IMR-90 (cell line): ENCODE measurements at regions not wholly inside any gene's neighbourhood (a gene's known extent, or its start where the extent isn't known, plus 50 kb on each side); places are given as distances from the start of the nearest gene placed in this dataset.
"Not testable (repeated sequence)": the region's sequence is repeated elsewhere in the genome, so short reads cannot be mapped to it uniquely, and the experiment has no call there.

ENCODE experiments used
- BHLHE40 ChIP-seq: fragments of 150-350 bp; IDR thresholded peaks from 2 replicates; pipeline ENCODE4 v1.6.1; 2016; ENCODE audit warnings: mild to moderate bottlenecking, low read depth, low read length
- CEBPB ChIP-seq: IDR thresholded peaks from 2 replicates; pipeline ENCODE4 v1.6.1; 2012; ENCODE audit warnings: low read depth, low read length, improper control_type of control experiment
- CHD1 ChIP-seq: IDR thresholded peaks from 2 replicates; pipeline ENCODE4 v1.6.1; 2012; ENCODE audit warnings: low read depth, low read length, improper control_type of control experiment
- FOS ChIP-seq: fragments of 150-350 bp; IDR thresholded peaks from 2 replicates; pipeline ENCODE4 v1.6.1; 2016; ENCODE audit warnings: low read depth, low read length
- MAFK ChIP-seq: IDR thresholded peaks from 2 replicates; pipeline ENCODE4 v1.6.1; 2012; ENCODE audit warnings: low read depth, low read length, improper control_type of control experiment
- MAZ ChIP-seq: IDR thresholded peaks from 2 replicates; pipeline ENCODE4 v1.6.1; 2012; ENCODE audit warnings: low read depth, mild to moderate bottlenecking, low read length, improper control_type of control experiment, moderate library complexity, borderline replicate concordance
- POLR2A ChIP-seq: IDR thresholded peaks from 2 replicates; pipeline ENCODE4 v1.6.1; 2012; ENCODE audit warnings: mild to moderate bottlenecking, low read depth, low read length
- RAD21 ChIP-seq: IDR thresholded peaks from 2 replicates; pipeline ENCODE4 v1.6.1; 2012; ENCODE audit warnings: low read length, improper control_type of control experiment
- RCOR1 ChIP-seq: IDR thresholded peaks from 2 replicates; pipeline ENCODE4 v1.6.1; 2012; ENCODE audit warnings: mild to moderate bottlenecking, low read length, improper control_type of control experiment; ENCODE audit not compliant: insufficient replicate concordance
- RFX5 ChIP-seq: IDR thresholded peaks from 2 replicates; pipeline ENCODE4 v1.8.0; 2012; ENCODE audit warnings: low read depth, mild to moderate bottlenecking, low read length, moderate library complexity
- SMC3 ChIP-seq: fragments of 150-350 bp; IDR thresholded peaks from 2 replicates; pipeline ENCODE4 v1.6.1; 2016; ENCODE audit warnings: low read depth, mild to moderate bottlenecking, antibody characterized with exemption, low read length, moderate library complexity
- TF ChIP-seq, protein P1 (sequence below): conservative IDR thresholded peaks from 2 replicates; pipeline ENCODE4 v1.5.1; 2012; ENCODE audit warnings: mild to moderate bottlenecking, low read depth, low read length, improper control_type of control experiment
- TF ChIP-seq, protein P2 (sequence below): fragments of 150-350 bp; IDR thresholded peaks from 2 replicates; pipeline ENCODE4 v1.6.1; 2017; ENCODE audit warnings: mild to moderate bottlenecking, antibody characterized with exemption, low read length, low read depth
- TF ChIP-seq, protein P3 (sequence below): fragments of 150-350 bp; IDR thresholded peaks from 2 replicates; pipeline ENCODE4 v1.6.1; 2016; ENCODE audit warnings: low read depth, mild to moderate bottlenecking, low read length, moderate library complexity, borderline replicate concordance

DNA sequence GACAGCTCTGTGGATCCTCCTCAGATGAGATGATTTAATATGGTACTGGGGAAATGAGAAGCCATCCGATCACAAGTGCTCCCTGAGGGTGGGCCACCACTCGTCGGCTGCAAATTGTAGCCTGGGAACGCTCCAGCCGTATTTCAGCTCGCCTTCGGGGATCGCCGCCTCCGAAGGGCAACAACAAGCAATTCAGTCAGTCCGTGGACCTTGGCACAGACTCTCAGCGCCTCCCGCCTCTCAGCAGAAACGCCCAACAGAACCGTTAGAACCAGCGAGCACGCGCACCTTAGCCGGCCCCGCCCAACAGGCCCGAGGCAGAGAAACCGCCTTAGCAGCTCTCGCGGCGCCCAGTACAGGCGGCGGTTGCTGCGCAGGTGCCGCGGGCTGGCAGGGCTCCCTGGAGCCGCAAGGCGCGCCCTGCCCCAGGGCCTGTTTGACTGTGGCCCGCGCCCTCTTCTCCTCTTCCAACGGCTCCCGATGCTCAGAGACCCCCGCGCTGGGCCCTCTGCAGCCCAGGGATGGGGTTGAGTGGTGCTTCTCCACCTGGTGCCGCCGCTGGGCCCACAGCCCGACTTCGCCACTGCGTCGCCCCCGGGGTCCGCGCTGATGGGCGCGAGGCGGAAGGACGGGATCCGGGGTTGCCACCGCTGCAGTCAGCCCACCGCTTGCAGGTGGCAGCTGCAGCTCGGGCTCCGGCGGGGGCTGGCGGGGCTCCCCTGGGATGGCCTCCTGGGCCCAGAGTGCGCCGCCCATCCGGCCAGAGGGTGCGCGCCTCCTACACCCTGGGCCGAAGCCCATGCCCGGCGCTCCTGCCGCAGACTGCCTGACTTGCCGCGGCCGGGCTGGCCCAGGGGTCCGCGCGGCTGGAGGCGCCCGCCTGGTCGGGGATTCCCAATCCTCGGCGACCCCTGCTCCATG, 77.9 kb upstream of the PABPC3 start:
- TF ChIP-seq, protein P1, sequence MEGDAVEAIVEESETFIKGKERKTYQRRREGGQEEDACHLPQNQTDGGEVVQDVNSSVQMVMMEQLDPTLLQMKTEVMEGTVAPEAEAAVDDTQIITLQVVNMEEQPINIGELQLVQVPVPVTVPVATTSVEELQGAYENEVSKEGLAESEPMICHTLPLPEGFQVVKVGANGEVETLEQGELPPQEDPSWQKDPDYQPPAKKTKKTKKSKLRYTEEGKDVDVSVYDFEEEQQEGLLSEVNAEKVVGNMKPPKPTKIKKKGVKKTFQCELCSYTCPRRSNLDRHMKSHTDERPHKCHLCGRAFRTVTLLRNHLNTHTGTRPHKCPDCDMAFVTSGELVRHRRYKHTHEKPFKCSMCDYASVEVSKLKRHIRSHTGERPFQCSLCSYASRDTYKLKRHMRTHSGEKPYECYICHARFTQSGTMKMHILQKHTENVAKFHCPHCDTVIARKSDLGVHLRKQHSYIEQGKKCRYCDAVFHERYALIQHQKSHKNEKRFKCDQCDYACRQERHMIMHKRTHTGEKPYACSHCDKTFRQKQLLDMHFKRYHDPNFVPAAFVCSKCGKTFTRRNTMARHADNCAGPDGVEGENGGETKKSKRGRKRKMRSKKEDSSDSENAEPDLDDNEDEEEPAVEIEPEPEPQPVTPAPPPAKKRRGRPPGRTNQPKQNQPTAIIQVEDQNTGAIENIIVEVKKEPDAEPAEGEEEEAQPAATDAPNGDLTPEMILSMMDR, result not testable (repeated sequence)
- not testable (repeated sequence) for TF ChIP-seq POLR2A, RFX5, RCOR1, SMC3, CEBPB, MAZ, BHLHE40, FOS, CHD1, RAD21, MAFK
- TF ChIP-seq, protein P2, sequence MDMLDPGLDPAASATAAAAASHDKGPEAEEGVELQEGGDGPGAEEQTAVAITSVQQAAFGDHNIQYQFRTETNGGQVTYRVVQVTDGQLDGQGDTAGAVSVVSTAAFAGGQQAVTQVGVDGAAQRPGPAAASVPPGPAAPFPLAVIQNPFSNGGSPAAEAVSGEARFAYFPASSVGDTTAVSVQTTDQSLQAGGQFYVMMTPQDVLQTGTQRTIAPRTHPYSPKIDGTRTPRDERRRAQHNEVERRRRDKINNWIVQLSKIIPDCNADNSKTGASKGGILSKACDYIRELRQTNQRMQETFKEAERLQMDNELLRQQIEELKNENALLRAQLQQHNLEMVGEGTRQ, result not testable (repeated sequence)
- TF ChIP-seq, protein P3, sequence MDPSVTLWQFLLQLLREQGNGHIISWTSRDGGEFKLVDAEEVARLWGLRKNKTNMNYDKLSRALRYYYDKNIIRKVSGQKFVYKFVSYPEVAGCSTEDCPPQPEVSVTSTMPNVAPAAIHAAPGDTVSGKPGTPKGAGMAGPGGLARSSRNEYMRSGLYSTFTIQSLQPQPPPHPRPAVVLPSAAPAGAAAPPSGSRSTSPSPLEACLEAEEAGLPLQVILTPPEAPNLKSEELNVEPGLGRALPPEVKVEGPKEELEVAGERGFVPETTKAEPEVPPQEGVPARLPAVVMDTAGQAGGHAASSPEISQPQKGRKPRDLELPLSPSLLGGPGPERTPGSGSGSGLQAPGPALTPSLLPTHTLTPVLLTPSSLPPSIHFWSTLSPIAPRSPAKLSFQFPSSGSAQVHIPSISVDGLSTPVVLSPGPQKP, result not testable (repeated sequence)
